Dermis blood vessel endothelial cell (primary cell): ENCODE measurements at regions not wholly inside any gene's neighbourhood (a gene's known extent, or its start where the extent isn't known, plus 50 kb on each side); places are given as distances from the start of the nearest gene placed in this dataset.
A peak's percentile ranks its signal among the peaks of the same experiment; 100 is the strongest.
"Not testable (repeated sequence)": the region's sequence is repeated elsewhere in the genome, so short reads cannot be mapped to it uniquely, and the experiment has no call there.

Experiments used
- DNase-seq: peaks from one replicate; pipeline ENCODE4 v3.0.0; 2010

DNA sequence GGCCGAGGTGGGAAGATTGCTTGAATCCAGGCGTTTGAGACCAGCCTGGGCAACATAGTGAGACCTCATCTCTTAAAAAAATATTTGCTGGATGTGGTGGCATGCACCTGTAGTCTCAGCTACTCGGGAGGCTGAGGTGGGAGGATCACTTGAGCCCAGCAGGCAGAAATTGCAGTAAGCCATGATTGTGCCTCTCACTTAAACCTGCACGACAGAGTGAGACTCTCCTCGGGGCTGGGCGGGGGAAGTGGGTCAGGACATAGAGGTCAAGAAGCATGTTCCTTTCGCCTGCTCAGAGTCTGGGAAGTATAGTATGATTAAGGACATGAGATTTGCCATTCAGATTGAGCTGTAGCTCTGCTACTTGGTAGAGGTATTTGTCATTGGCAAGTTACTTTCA is 52.3 kb downstream of the SEPTIN7 start:
- DNase-seq = not testable (repeated sequence)

DNA sequence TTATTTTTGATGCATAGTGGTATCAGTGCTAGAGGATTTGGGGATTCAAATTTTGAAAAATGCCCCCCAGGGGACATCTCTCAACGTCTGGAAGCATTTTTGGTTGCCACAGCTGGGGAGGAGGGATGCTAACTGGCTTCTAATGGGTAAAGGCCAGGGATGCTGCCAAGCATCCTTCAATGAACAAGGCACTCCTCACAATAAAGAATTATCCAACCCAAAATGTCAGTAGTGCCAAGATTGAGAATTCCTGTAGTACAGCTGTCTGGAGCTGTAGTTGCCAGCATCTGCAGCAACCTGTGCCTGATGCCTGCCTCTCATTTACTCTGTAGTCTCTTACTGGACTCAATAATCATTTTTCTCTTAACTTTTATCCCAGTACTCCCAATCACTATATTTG is 53.5 kb downstream of the SEPTIN7 start:
- DNase-seq = no peak

DNA sequence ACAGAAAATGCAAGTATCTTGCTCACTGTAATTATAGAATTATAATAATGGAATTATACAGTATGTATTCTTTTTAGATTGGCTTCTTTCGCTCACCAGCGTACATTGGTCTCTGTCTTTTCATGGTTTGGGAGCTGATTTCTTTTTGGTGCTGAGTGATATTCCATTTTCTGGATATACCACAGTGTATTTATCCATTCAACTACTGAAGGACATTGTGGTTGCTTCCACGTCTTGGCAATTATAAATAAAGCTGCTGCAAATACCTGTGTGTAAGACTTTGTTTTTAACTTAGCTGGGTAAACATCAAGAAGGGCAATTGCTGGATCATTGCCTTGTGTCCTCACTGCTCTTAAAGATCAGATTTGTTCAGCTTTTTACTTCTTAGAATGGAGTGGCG is 55.3 kb downstream of the SEPTIN7 start:
- DNase-seq = no peak

DNA sequence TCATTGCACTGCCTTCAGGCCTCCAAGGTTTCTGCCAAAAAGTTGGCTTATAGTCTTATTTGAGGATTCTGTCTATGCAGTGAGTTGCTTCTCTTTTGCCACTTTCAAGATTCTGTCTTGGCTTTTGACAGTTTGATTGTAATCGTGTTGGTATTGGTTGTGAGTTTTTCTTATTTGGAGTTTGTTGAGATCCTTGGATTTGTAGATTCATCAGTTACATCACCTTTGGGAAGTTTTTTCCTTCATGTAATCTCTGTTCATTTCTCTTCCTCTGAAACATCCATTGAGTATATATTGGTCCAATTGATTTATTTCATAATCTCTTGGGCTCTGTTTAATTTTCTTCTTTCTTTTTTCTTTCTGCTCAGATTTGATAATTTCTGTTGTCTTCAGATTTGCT is 59.8 kb downstream of the SEPTIN7 start:
- no peak for DNase-seq

DNA sequence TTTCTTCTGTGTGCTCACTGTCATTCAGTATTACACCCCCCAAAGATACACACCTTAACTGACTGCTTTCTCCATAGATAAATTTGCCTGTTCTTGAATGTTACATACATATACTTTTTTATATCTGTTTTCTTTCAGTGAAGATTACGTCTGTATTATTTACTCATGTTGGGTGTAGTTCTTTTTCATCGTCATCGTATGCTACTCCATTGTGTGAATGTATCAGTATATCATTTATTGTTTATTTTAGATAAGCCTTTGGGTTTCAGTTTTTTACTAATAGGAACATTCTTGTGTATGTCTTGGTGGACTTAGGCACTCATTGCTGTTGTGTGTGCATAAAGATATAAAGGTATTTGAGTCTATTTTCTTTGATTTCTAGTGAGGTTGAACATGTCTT is 64.4 kb downstream of the SEPTIN7 start:
- no peak for DNase-seq

DNA sequence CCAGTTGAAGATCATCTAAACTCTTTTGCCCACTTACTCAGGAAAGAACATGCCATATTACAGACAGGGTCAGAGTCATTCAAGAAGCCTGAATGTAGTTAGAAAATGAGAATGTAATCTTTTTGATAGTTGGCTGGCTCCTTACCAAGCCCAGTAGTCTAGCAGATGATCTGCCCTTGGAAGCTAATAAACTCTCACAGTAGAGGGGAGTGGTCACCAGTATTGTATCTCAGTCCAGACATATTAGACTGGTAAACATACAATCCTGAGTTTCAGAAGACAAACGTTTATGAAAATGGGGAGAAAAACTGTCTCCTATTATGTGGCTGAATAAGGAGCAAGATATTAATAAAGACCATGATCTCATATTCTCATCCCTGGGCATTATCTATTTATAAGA is 65.3 kb downstream of the SEPTIN7 start:
- DNase-seq = no peak

DNA sequence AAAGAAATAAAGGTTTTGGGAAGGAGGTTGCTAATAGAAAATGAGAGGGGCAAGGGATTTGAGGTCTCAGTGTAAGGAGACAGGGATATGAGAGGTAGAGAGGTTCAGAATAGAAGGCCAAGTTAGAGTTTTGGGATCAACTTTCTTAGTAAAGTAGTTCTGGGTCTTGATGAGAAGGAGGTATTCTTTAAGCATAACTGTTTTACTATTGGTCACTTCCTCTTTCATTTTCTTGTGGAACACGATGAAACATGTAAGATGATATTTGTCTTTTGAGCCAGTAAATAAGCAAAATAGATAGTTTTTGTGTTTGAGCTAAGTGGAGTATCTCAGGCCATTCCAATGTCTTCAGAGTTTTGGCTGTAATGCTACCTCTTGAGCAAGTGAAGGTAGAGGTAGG is 68.3 kb downstream of the SEPTIN7 start:
- not testable (repeated sequence) for DNase-seq

DNA sequence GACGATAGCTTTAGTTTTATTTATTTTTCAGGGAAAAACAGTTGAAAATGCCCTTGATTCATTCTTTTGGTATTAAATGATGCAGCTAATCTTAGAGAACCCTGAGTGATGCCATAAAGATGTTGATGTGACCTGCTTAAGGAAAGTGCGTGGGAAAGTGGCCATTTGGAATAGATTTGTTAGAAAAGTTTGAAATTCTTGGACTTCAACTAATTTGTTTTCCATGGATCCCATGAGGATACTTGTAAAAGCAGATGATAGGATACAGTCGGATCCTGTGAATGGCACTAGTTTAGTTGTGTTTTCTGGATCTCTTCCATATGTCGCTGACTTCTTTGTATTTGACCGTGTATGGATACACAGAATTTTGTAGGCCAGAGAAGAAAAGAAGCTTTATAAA is 69.0 kb downstream of the SEPTIN7 start:
- no peak for DNase-seq

DNA sequence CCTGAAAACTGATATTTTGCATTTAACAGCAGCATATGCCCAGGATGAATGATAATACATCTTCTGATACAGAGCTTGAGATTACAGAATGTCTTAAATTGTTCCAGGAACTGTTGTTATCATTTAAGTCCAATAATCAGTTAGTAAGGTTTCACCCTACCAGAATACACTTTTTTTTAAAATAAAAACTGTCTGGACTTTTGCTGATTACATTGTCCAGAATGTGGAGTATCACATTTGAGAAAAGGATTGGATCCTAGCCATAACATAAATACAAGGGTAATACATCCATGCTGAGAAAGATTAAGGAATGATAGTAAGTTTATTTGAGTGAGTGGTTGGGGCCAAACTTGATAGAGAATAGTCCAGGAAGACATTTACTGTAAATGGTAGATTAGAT is 71.0 kb downstream of the SEPTIN7 start:
- DNase-seq = no peak

DNA sequence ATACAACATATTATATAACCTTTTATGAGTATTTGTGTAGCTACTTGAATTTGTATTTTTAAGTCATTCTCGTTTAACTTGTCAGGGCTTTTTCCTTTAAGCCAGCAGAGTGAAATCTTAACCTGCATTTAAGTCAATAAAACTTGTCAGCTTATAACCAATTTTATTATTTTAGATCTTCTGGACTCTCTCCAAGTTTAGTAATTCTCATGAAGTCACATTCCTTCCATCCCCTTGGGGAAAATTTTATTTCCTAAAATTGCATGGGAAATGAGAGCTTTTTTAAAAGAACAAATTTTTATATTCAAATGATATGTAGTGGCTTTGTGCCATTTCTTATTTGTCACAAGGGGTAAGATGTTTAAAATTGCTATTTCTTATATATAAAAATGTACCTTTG is 74.0 kb downstream of the SEPTIN7 start:
- no peak for DNase-seq

DNA sequence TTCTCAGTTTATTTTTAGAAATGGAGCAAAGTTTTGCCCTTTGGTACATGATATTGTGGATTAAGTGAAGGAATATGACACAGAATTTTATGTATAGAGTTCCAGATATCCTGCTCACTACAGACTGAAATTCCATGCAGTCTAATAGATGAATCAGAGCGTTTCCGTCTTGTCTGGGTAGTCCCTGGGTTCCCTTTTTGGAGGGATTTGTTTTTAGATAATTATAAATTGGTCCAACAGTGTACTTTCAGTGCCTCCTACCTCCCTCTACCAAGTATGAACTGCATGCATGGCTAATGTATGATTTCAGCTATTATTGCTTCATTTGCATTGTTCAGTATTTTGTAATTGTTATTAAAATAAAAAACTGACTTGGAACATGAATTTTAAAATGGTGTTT is 74.4 kb downstream of the SEPTIN7 start:
- DNase-seq = peak; percentile 42

DNA sequence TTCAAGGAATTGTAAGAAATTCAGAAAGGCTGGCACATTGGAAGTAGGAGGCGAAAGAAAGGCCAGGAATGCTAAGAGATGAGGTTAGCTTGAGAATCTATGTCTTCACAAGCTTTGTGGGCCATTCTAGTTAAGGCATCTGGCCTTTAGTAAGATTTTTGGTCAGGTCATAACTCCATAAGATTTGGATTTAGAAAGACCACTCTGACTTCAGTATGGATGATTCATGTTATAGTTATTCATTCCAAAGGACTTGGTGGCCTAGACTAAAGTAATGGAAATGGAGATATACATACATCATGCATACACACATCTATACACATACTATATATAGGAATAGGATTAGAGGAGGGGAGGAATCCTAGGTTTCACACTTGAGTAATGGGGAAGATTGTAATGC is 77.5 kb downstream of the SEPTIN7 start:
- no peak for DNase-seq

DNA sequence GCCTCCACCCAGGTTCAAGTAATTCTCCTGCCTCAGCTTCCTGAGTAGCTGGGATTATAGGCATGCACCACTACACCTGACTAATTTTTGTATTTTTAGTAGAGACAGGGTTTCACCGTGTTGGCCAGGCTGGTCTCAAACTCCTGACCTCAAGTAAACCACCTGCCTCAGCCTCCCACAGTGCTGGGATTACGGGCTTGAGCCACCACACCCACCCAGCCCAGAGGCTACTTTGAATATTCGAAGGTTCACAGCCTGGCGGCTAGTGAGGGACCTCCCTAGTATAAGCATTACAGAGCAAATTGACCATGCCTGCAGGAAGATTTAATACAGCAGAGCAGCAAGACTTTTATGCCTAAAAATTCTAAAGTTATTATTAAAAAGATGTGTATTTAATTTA is 86.6 kb downstream of the SEPTIN7 start:
- not testable (repeated sequence) for DNase-seq

DNA sequence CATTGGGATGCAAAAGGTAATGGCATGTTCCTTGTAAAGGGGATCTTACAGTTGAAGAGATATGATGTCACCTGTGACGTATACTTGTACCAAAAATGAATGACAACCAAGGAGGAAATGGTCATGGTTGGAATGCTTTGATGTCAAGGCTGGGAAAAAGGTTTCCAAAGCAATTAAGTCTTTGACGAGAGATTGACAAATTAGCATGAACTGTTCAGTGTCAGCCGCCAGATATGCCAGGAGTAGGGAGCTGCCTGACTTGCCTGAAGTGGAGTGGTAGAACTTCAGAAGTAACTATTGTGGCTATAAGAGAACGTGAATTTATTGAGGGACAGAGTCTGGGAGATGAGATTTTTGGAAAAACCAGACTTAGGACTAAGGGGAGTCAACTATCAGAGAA is 88.1 kb downstream of the SEPTIN7 start:
- no peak for DNase-seq

DNA sequence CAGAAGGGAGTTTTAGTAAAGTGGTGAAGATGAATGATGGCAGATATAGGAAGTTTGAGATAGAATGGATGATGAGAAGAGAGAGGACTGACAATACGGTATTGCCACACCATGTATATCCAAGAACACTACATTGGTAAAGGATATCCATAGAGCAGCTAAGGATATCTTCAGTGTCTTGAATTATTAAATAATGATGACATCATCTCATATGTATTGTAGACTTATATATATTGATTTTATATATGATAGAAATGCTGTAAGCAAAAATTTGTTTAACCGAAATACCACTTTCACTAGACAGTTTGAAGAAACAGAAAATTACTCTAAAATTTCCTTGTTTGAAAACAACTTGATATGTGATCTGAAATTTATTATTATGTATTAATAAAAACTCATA is 89.0 kb downstream of the SEPTIN7 start:
- no peak for DNase-seq

DNA sequence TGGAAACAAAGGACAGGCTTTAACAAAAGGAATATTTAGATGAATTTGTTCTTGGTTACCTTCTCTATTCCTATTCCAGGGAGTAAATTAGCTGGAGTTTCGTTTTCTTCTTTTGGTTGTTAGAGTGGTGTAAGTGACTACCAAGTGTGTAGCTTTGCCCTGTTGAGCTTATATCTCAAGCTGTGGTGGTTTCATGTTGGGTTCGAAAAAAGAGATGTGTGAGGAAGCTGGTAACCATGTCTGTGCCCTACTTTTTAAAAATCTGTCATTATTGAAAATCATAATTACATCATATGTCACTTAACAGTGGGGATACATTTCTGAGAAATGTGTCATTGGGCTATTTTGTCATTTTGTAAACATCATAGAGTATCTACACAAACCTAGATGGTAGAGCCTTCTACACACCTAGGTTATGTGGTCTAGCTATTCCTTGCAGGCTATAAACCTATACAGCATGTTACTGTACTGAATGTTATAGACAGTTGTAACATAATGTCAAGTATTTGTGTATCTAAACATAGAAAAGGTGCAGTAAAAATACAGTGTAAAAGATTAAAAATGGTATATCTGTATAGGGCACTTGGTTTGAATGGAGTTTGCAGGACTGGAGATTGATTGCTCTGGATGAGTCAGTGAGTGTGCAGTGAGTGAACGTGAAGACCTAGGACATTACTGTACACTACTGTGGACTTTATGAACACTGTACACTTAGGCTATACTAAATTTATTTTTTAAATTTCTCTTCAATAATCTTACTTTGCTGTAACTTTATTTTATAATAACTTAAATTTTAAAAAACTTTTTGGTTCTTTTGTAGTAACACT is 90.4 kb downstream of the SEPTIN7 start:
- no peak for DNase-seq

DNA sequence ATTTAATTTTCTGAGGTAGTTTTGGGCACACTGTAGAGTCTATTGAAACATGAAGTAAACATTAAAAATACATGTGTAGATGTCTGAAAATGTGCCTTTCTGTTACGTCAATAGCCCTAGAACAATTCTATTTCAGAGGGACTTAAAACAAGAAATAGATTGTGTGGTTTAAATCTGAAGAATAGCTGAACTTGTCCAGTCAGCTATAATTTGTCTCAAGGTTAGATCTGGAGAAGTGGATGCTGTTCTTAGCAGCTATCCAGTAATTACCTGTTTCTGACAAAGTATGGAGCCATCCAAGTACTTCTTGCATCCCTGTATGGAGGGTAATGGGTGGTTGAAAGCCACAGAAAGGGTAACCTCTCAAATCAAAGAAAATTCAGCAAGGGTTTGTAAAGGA is 92.8 kb downstream of the SEPTIN7 start:
- no peak for DNase-seq

DNA sequence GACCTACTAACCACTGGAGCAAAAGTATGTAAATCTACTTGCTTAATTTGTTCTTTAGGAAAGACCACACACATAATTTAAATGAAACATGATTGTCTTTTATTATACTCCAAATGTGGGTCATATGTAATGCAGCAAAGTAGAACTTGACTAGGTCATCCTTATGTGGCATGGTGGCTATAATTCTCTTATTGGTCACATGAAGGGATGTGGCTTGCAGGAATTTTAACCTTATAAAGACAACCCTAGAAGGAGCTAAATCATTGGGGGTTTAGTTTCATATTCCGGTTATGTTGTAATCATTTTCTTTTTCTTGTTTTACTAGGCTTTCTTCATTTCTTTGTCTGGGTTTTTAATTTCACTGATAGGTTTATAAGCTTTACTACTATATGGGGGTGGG is 93.9 kb downstream of the SEPTIN7 start:
- no peak for DNase-seq

DNA sequence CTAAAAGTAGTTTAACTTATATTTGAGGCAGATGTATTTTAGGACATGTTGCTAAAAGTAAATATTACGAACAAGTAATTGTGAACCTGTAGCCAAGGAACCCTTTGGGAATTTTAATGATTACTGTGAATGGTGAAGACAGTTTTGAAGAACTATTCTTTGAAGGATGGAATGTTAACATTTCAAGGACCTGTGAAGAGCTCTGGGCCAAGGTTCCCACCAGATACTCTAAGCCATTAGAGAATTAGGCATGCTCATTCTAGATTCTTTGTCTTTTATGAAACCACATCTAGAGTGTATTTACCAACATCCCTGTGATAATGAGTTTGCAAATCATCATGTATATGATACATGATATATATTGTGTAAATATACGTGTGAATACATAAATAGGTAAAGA is 99.8 kb downstream of the SEPTIN7 start:
- no peak for DNase-seq

DNA sequence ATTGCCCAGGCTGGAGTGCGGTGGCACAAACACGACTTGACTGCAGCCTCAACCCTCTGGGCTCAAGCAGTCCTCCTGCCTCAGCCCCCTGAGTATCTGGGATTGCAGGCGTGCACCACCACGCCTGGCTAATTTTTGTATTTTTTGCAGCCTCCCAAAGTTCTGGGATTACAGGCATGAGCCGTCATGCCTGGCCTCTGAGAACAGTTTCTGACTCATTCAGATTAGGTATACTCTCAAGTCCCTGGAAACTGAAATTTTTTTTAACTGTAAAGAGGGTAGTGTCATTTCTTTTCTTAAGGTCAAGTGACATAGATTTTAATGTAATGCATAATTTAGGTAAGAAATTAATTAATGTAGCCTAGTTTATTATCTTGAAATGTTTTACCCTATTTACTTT is 104.7 kb downstream of the SEPTIN7 start:
- no peak for DNase-seq

DNA sequence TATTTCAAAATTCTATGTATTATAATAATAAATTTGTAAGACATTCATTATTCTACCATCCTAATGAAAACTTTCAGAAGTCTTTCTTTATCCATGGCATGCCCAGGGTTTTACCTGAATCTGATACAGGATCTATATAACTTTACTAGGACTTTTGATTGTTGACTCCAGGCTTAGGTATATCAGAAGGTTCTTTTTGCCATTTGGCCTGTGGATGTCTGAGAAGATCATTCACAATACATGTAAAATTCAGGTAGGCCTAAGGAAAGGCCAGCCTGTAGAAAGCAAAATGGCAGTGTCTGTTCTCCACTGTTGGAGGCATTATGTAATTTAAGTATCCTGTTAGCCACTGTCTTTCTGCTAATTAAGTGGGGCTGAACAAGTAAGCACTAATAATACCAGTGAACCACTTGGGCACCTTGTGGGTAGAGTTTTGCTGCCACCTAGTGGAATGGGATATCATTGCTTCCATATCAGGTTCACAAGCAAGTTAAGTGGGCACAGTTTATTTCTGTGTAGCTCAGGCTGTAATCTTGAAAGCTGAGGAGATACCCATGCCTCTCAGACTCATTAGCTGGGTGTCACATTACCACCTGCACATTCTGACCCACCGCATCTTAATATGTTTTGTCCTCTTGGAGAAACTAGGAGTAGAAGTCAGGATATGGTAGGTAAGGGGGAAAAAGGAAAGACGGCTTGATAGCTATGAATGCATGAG is 105.5 kb downstream of the SEPTIN7 start:
- DNase-seq = peak; percentile 91

DNA sequence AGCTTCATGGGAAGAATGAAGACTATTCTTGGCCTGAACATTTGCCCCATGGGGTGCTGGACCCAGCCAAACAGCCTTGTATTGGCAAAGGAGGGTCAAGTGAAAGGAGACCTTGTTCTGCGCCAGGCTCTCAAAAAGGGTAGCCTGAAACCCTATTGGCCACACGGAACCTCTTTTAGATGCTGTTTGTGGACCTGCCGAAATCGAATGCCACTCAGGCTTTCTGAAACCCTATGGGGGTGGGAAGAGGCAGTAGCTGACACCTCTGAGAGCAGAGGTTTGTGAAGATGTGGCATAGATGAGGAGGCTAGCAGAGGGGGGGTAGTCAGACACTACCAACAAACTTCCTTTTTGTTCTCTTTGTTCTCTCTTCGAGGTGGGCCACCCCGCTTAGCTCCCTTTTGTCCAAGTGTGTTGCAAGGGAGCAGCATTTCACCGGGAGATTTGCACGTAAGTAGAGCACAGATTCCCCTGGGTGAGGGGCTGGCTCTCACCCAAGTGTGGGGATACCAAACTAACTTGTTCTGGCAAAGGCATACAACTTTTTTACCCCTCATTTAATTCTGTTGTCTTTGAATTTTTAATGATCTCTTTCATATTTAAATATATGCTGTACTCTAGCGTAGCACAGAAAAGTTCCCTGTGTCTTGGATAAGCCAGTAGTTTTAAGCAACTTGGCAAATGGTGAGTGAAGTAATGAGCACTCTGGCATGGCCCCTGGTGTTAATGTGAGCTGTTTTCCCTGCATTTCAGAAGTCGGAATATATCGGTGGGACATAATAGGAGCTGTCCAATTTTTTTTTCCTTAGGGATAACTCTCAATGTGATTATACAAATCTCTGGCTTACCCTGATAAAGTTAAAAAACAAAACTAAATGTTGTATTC is 107.7 kb downstream of the SEPTIN7 start:
- DNase-seq = no peak

DNA sequence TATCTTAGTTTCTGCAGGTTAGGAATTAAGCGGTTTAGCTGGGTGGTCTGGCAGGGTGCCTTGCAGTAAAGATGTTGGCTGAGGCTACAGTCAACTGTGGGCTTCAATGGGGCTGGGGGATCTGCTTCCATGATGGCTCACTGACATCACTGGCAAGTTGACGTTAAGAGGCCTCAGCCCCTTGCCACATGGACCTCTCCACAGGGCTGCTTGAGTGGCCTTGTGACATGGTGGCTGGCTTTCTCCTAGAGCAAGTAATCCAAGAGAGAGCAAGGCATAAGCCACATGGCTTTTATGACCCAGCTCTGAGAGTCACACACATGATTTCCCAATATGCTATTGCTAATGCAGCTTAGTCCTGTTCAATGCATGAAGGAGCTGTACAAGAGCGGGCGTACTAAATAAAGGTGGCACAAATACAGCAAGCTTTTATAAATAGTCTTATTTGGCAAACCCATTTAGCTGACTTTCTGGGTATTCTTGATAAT is 109.1 kb downstream of the SEPTIN7 start:
- DNase-seq = no peak
